HG03469 (cell line): ENCODE measurements at regions not wholly inside any gene's neighbourhood (a gene's known extent, or its start where the extent isn't known, plus 50 kb on each side); places are given as distances from the start of the nearest gene placed in this dataset.

Experiments
- ATAC-seq: cut with Tn5 transposase; IDR thresholded peaks from one replicate; pipeline ENCODE4 v1.9.1; 2021; ENCODE audit warnings: mild to moderate bottlenecking, moderate library complexity, moderate number of reproducible peaks; ENCODE audit not compliant: unreplicated experiment

DNA sequence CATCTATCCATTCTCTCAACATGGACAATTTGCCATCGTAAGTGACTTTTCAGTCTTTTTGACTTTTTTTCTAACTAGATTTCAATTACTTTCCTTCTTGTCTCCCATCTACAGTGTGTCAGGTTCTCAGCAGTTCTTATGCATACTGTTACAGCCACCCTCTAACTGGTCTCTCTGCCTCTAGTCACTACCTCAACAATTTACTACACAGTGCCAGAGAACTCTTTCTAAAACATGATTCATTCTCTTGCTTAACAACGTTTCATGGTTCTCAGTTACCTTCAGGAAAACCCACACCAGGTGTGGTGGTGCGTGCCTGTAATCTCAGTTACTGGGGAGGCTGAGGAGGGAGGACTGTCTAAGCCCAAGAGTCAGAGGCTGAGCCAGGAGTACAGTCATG, 95.4 kb downstream of the DIPK2A start:
- ATAC-seq = no peak

DNA sequence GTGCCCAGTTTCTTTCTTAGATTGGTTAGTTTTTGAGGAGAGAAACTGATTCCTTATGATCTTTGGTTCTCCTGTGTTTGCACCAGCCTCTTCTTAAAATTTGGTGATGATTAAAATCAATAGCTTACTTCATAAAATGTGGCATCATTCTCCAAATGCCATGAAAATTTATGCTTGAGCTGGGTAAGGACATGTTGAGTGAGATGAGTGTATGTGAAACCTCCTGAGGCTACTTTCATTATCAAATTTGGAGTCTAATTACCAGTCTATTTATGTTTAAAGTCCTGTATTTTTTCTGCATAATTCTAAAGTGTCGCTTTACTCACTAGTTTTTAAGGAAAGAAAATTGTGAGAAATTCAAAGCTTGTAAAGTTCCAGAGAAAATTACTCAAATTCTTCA, 102.1 kb downstream of the DIPK2A start:
- no peak for ATAC-seq

GRCh38 chr3:144079634-144080033, 108.0 kb downstream of the DIPK2A start:
- ATAC-seq = no peak

GRCh38 chr3:144084929-144085328, 113.3 kb downstream of the DIPK2A start:
- no peak for ATAC-seq

DNA sequence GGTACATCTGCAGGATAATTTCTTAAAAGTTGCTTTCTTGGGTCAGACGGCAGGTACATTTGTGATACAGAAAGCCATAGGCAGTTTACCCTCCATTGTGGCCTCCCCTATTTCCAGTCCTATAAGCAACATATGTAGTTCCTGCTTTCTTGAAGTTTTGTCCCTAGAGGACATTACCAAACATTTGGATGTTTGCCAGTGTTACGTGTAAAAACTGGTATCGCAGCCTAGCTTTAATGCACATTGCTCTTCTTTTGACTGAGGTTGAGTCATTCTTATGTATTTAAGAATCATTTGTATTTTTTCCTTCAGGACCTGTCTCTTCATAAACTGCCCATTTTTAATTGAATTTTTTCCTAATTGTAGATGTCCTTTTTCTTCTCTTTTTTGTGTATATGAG, 114.3 kb downstream of the DIPK2A start:
- peak; percentile 65 for ATAC-seq

GRCh38 chr3:144096016-144096415, 124.4 kb downstream of the DIPK2A start:
- ATAC-seq = no peak

DNA sequence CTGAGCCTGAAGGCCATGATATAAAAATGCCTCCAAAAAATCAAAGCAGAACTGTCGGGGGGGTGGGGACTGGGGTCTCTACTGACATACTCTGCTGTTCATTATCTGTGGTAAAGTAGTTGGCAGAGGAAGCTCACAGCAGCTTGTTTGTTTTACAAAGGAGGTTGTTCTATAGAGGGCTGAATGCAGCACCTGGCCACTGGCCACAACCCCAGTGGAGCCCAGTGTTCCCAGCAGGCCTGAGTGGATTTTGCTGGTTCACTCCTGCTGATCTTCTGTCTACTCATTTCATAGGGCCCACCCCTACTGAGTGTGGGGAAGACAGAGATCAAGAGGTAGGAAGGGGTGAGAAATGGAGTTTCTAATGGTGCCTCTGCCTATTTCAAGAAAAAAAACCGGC, 125.5 kb downstream of the DIPK2A start:
- ATAC-seq = no peak

GRCh38 chr3:144098691-144099090, 127.1 kb downstream of the DIPK2A start:
- no peak for ATAC-seq

- ATAC-seq = no peak
These were observed 130.8 kb downstream of the DIPK2A start for GRCh38 chr3:144102421-144102820.

- no peak for ATAC-seq
These were observed 132.6 kb downstream of the DIPK2A start for GRCh38 chr3:144104186-144104585.

DNA sequence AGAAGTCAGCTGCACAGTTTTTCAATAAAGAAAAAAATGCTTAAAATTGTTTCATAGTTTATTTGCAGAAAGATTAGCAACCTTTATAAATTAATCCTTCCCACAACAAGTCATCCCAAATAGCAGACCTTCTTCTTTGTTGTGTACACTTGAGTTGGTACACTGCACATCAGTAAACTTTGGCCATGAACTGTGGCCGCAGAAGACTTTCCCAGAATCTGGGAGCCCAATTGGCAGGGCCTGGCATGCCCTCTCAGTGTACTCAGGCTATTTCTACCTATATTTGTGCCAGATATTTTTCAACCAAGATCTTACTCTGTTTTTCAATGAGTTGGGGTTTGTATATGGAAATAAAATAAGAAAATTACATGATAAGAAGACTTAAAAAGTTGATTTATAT, 133.1 kb downstream of the DIPK2A start:
- ATAC-seq = no peak

DNA sequence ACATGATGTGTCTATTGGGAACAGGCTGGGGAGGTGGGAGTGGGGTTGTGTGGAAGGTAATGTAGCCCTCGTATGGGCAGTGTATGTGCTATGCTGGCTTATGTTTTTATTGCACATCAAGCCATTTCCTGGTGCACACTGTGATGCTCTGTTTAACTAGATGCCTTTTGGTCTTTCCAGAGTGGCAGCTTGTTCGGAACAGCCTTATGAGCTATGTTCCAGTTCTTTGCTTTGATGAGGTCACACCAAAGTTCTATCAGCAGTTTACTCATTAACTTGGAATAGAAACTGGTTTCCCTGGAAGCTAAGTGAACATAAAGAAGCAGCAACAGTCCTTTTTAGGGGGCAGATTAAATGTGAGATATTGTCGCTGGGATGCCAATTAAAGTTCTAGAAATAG, 133.9 kb downstream of the DIPK2A start:
- no peak for ATAC-seq

DNA sequence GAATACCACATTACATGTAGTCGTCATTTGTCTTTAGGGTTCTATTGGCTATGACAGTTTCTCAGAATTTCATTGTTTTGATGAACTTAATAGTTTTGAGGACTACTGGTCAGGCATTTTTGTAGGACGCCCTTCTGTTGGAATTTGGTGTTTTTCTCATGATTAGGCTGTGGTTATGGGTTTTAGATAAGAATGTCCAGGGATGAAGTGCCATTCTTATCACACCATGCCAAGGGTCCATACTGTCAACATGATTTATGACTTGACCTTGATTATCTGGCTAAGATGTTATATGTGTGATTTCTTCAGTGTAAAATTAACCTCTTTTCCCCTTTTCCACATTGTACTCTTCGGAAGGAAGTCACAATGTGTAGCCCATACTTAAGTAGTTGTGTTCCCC, 135.3 kb downstream of the DIPK2A start:
- ATAC-seq = no peak

DNA sequence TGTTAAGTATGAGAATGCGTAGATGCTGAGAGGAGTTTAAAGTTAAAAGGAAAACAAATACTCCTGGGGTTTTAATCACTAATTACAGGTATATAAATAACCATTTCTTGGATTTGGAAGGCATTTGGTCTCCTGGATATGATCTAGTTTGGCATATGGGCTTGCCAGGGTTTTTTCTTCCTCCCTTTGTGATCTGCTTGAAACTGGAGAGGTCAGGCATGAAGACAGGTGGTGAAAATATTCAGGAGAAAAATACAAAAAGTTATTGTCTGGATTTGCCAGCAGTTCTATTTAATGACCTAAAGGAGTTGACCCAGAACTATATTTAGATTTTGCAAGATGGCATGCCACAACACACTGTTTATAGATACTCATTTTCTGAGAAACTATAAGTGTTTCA, 136.3 kb downstream of the DIPK2A start:
- no peak for ATAC-seq

GRCh38 chr3:144109944-144110343, 138.3 kb downstream of the DIPK2A start:
- ATAC-seq = peak; percentile 97

- no peak for ATAC-seq
These were observed 140.4 kb downstream of the DIPK2A start for GRCh38 chr3:144112036-144112435.

GRCh38 chr3:144112437-144112836, 140.8 kb downstream of the DIPK2A start:
- no peak for ATAC-seq

- ATAC-seq = no peak
These were observed 143.1 kb downstream of the DIPK2A start for GRCh38 chr3:144114767-144115166.

DNA sequence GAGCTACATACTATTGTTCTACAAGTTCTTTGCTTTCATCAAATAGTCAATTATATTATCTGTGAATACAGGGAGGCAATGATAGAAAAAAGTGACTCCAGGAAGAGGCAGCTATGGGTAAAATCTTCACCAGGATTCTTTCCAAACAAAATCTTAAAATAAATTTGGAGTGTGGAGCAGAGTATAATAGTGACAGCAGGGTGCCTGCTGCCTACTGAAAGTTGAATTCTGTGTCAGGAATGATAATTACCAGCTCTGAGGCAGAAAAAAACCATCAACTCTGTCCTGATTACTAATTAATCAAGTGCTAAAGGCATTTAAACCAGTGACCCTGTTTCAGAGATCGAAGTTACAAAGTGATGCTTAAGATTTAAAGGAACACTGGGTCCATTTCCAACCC, 148.0 kb downstream of the DIPK2A start:
- no peak for ATAC-seq

GRCh38 chr3:144121661-144122060, 150.0 kb downstream of the DIPK2A start:
- ATAC-seq = no peak

- ATAC-seq = no peak
These were observed 155.4 kb downstream of the DIPK2A start for GRCh38 chr3:144127014-144127413.

- peak; percentile 18 for ATAC-seq
These were observed 156.1 kb downstream of the DIPK2A start for GRCh38 chr3:144127700-144128099.

DNA sequence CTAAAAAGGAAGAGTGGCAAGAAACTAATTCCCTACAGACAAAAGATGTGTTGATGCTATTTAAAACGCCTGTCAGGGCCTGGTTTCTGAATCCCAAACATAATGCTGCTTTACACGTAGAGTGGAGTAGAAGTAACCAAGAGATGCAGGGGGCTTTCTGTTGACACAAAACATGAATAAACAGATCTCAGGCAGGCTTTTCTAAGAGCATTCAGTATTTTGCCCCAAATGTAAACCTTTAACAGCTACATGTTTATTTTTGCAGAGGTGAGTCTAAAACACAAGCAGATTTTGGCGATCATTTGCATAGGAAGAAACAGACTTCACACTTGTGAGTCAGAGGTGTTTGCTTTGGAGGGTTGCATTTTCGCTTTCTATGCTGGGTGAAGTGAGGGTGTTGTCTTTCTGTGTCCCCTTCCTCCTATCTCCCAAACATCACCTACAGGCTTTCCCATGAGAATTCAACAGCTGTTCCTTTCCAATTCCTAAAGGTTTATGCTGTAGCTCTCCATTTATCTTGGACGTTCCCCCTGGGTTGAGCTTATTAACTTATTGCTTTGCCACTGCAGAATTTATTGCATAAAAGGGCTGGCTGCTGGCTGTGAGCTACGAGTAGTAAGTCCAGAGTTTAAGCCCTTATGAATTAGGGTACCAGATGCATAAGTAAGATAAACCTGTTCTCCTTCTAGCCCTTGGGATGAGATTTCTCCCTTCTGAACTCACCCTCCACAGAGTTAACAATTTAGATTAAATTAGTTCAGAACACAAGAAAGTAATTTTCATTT, 156.7 kb downstream of the DIPK2A start:
- peak; percentile 95 for ATAC-seq
